ENCODE measurements at regions not wholly inside any gene's neighbourhood (a gene's known extent, or its start where the extent isn't known, plus 50 kb on each side); places are given as distances from the start of the nearest gene placed in this dataset.
A peak's percentile ranks its signal among the peaks of the same experiment; 100 is the strongest.

DNA sequence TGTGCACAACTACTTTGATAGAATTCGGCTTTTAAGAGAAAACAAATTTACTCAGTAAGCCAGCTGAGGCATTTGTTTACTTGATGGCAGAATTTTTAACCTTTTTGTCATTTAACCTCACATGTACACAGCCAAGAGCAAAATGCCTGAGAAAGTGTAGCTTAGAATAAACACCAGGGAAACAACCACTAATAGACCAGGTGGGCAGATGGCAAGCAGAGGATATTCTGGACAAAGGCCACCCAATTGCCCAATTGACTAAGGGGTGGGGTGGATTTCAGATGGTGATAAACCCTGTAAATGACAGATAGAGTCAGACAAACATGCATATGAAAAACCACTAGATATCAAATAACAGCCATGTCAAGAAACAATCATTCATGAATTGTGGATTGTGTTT lies 190.7 kb upstream of the FBXL4 start:
- no peak for DNase-seq (ENCODE audit: low read depth)

DNA sequence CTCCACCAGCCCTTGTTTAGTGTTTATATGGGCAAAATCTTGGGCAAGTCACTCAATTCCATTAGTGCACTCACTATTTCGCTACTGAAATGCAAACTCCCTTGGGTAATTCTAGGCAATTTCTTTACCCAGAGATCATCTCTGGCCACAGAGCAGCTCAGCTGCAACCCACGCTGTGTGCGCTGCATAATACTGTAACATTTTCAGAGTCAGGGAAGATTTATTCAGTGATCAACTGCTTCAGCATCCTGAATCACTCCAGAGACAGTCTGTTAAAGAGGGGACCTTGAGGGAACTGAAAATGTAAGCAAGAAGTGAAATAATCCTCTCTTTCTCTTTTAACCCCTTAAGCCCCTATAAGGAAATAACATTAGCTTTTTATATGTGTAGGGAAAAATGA lies 189.6 kb upstream of the FBXL4 start:
- no peak for DNase-seq (ENCODE audit: low read depth)

DNA sequence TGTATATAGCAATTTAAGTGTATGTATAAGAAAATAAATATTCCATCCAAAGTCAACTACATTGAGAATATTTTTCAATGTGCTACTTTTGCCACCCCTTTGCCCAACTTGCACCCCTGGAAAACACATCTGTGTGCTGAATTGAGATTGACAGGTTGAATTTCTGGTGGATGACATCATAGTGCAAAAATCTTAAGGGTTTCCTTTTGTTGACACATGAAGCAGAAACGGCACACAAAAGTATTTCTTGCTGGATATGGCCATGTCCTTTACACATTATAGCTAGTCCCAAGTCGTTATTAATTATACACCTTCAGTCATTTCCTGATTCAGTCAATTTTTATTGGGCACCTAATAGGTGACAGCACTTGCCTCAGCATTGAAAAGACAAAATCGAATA lies 188.7 kb upstream of the FBXL4 start:
- no peak for DNase-seq (ENCODE audit: low read depth)

DNA sequence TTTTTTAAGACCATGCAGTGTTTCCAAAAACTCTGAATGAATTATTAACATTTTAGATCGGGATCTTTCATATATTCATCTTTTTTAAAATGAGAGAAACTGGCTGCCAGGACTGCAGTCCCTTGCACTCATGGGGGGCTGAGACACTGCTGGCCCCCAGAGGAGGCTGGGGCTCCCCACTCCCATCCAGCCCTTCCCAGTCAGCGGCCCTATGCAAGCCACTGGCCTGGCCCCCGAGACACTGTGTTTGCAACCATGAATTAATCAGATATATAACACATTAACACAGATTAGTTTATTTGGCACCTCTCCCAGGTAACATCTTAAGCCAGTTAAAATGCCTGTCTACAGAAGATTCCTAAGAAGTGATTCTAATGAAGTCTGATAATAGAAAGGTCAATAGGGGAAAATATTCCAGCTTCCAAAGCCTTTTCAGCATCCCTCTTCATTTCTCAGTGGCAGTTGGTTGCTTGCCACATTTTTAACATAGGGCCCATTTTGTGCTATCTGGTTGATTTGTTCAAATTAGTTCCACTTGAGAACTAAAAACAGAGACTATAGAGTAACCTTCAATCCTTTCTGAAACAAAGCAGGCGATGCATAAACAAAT lies 184.4 kb upstream of the FBXL4 start:
- DNase-seq (ENCODE audit: low read depth) = no peak

DNA sequence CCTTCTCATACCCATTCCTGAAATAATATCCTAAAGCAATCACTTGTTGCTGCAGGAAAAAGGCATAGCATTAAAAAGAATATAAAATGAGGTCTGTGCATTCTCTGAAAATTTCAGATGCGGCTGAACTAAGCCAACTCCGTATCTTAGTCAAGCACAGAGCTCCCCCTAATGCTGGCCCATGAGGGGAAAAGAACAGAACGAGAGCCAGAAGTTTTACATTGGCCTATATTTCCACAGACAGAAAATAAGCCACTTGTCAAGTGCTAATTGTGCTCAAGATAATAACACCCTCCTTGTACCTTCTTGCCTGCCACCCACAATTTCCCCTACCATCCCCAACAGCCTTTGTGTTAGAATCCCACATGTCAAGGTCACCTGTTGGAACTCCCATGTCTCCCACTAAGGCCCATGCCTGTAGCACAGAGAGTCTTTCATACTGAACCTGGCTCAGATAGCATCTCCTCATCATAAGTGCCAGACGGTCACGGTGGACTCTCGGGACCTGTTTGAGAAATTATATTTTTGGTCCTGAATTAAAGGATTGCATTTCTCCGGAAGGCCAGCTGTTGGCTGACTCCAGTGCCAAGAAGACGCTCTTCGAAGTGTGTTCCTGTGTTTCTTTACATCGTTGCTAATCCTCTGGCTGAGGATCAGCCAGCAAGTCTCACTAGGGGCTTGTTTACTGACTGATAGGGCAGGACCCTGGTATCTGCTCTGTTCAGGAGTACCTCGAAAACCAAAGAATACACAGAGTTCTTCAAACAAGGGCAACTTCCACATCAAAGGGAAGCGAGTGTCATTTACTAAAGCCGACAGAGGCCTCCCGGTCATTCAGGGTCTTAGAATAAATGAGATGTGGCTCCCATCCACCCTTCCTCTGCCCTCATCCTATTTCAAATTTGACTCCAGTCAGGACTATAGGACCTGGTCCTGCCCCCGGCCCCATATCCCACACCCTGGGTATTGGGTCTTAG lies 183.4 kb upstream of the FBXL4 start:
- no peak for DNase-seq (ENCODE audit: low read depth)

DNA sequence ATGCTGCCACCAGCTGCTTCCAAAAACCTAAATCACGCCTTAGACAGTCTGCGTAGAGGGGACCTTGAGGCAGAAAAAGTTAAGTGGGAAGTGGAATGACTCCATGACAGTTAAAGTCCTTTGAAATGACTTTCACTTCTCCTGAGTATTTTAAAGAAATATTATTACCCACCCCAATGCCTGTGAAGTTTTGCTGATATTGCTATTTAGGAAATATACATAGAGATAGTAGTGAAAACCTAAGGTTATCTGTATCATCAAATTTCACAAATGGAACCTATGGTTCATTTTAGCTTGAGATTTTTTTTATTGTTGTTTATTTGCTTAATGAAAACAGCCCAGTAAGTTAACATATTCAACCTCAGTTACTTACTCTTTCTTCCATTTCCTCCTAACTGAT lies 182.1 kb upstream of the FBXL4 start:
- no peak for DNase-seq (ENCODE audit: low read depth)

DNA sequence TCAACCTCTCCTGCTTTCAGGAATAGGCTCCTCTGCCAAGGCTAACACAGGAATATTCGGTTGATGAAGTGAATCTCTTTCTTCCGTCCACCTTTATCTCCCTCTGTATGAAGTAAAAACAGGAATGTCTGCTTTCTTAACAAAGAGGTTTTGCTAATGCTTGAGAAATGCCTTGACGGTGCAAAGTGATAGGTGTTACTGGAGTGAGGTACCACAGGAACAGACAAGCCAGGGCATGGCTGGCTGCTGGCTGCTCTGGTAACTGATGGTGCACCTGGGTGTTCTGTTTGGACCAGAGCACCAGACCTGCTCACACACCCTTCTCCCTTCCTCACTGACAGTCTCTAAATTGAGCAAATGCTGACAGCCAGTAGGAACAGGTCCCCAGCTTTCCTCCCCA lies 174.0 kb upstream of the FBXL4 start:
- DNase-seq (ENCODE audit: low read depth) = no peak

DNA sequence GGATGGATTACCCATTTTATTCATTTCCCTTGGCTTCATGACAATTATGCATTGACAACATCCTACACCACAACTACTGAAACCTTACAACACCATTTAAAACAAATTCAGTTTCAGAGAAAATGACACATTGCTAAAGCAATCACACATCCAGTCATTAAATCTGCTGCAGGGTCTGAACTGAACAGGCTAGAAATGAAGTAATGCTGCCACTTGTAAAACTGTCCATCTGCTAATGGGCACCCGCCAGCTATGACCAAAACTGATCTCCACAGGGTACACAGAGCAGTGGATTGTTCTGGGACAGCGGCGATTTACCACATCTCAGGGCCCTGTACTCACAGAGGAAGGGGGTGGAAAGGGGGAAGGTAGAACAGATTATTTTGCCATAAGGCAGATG lies 172.9 kb upstream of the FBXL4 start:
- no peak for DNase-seq (ENCODE audit: low read depth)

DNA sequence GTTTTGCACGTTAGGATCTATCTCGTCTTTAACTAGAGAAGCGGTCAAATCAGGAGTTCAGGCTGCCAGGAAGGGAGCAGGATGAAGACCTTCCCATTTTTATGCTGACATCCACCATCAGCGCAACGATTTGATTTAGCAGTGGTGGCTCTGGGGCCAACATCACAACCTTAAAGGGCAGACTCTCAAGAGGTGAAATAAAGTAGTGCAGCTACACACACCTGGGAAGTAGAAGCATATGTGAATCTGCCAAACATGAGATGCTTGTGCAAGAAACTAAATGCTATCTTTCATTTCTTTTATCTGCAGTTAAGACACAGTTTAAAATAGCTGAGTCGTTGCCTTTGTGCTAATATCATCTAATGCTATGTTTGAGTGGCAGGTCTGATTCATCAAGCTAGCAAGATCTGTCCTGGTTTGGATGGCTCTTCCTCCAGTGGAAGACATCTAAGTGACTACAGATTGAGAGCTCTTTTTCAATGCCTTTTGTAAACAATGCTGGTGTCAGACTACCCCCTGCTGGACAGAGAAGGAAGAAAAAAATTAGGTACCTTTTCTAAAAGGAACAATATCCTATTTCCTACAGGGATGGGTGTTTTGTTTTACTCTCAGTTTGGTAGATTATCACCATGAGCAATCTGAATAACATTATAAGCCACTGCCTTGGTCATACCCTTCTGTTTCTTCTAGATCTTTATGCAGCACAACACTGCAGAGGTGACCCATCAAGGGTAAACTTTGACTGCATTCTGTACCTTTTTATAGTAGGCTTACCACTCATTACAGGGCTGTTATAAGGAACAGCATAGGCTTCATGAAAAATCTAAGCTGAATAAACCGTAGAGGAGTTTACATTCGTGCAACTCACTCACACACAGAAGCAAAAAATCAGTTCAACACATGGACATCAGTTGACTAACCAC lies 171.6 kb upstream of the FBXL4 start:
- peak; percentile 8 for DNase-seq (ENCODE audit: low read depth)

DNA sequence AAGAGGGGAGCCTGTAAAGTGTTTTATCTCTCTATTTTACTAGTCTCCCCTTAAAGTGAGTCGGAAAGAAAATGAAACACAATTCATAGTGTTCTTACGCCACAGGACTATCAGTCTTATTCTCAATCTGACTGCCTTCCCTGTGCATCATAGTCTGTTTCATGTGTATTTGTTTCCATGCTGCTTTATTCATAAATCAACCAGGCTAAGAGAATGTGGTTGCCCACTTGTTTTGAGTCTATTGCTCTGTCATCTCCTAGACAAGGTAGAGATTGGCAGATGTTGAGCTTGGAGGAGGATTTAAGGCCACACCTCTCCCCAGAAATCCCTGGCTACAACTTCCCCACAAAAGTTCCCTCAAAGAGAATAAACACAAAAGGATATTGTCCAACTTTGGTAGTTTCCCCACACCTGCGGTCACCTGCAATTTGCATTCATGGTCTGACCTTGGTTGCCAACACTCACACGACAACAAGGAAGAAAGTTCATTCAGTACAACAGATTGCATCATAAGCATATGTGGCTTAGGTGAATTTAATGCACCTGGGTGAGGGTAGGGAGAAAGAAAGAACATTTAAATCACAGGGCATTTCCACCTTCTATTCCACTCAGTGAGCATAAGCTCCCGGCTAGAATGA lies 167.1 kb upstream of the FBXL4 start:
- no peak for DNase-seq (ENCODE audit: low read depth)

DNA sequence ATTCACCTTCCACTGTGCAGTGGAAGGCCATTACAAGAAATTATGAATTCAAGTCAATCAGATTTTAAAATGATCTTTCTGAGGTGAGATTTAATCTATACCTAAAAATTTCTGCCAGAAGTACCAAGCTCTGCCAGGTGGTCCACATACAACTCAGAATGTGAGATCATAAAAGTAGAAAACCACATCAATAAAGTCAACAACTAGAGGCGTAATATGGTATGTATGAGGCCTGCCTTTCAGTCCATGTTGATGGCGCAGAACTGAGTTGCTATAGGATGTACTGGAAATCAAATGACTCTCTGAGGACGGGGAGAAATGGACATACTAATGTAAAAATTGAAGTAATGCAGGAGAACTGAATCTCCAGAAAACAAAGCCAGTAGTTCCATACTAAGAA lies 163.8 kb upstream of the FBXL4 start:
- DNase-seq (ENCODE audit: low read depth) = no peak

DNA sequence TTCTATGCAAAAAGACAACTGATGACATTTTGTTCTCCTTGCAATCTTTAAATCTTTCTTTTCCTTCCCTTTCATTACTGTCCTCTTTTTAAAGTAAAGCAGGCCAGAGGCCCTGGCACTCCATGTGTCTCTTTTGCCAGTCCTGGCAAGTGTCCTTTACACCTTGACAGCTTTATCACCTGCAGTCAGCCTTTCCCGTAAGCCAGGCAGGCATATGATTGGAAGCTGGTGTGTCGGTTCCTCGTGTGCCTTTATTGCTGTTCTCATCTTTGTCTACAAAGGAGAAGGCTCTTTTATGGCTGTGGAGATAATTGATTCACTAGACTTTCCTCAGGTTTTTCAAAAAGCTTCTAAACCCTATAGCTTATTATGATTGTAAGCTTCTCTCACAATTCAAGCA lies 162.3 kb upstream of the FBXL4 start:
- DNase-seq (ENCODE audit: low read depth) = no peak

DNA sequence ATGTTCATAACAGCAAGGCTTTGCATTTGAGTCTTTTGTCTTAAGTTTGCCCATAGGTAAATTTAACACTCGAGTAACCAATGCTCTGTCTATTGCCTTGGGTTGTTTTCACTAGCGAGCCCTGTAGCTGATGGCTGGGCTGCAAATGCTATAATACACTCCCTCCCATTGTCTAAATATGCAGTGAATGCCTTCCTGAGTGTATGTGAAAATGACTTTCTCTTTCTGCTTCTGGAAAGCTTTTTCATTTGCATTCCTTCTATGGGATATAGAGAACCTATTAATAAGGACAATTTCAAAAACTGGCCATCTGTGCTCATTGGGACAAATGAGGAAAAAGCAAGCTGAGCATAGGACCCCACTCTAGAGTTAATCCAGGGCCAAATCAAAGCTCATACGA lies 156.5 kb upstream of the FBXL4 start:
- DNase-seq (ENCODE audit: low read depth) = no peak

DNA sequence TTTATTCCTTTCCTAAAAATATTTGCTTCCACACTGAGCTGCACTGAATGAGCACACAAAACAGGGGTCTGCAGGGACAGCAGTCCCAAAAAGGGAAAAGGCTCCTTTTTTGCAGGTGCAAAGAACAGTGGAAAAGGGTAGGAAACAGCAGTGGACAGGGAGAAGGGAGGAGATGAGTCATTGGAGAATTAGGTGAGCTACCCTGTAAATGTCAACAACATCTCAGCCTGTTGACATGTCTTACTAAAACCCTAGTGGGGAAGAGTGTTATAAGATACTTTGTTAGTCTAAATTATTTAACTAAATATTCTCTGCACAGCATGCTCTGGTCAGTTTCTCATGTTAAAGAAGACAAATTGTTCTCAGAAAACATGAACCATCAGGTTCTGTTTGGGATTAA lies 151.5 kb upstream of the FBXL4 start:
- DNase-seq (ENCODE audit: low read depth) = no peak

DNA sequence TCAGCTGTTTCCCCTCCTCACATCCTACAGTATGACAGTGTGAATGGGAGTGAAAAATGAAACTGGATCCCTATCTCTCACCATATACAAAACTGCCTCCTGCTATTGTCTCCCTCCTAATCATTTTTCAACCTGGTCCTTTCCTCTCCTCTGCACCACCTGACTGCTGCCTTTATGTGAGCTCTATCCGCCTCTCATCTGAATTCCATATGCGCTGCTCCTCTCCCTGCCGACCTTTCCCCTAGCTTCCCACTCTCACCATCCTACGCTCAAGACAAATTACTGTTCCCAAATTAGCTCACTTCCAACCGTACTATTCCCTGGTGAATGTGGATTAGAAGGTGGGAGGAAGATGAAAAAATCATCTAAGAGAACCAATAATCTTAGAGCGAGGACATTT lies 148.4 kb upstream of the FBXL4 start:
- DNase-seq (ENCODE audit: low read depth) = no peak

DNA sequence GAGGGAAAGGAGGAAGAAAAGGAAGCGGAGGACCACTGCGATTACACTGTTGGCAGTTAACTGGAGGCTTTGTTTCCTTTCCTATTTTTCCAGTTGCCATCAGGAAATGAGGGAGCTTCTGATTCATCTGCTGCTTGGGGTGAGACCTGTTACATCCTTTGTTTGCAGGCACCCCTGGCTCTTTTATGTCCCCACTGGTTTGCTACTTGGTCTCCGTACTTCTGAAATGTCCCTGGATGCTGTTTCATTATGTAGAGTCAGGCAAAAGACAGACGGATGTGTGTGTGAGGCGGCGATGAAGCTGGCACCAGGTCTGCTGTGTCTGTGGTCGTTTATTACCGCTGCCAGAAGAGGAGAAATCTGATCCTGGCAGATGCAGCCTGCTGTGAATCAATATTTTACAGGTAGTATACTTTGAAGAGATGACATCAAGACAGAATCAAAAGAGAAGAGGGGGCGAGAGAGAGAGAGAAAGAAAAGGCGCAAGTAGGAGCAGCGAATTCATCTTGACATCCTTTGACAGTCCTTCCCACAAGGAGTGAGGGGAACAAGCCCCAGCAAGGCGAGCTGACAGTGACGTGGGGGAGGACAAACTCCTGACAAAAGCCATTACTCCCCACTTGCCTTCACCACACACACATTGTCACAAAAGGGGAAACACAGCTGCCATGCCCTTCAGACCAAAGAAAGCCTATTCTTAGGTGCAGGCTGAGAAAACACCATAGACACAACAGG lies 145.9 kb upstream of the FBXL4 start:
- DNase-seq (ENCODE audit: low read depth) = no peak

DNA sequence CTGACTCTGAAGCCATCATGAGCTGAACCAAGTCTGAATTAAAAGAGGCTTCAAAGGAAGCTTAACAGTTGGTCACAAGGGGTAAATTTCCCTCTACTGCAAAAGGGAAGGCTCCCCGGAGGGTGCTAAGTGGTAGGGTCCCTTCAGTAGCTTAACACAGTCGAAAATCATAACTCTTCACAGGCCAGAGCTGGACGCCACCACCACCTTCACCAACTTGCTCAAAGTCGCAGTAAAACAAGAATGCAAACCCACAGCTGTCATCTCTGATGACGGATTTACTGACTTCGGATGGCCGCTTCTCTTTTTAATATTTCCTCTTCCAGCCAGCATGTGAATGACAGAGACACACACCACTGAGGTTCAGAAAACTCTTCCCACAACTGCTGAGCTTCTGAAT lies 144.7 kb upstream of the FBXL4 start:
- DNase-seq (ENCODE audit: low read depth) = no peak

DNA sequence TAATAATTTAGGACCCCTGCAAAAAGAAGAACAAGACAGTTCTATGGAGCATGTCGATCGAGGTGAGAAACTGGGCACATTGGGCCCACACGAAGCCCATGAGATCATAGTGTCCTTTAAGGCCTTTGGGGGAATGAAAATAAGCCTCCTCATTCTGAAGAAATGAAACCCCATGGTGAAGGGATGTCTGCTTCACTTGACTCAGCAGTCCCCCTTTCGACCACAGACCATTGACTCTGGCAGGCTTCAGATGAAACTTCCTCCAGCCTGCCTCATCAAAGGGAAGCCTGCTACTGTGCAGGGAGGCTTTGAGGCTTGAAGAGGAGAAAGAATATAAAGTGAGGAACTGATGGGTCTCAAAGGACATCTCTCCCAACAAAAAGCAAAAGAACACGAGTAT lies 144.2 kb upstream of the FBXL4 start:
- no peak for DNase-seq (ENCODE audit: low read depth)

DNA sequence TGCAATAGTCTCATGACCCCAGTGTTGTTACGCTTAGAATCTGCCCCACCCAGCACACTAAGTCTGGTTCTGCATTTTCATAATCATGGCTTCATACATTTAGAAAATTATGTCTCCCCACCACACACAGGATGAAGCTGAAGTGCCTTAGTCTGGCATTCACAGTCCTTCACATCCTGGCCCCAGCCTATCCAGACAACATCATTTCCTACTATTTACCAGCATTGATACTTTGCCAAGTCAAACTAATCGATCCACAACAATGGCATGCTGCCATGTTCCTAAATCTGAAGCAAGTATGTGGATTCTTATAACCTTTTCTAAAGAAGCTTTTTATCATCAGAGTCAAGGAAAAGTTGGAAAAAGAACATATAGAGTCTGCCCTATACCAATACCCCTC lies 132.4 kb upstream of the FBXL4 start:
- DNase-seq (ENCODE audit: low read depth) = no peak

DNA sequence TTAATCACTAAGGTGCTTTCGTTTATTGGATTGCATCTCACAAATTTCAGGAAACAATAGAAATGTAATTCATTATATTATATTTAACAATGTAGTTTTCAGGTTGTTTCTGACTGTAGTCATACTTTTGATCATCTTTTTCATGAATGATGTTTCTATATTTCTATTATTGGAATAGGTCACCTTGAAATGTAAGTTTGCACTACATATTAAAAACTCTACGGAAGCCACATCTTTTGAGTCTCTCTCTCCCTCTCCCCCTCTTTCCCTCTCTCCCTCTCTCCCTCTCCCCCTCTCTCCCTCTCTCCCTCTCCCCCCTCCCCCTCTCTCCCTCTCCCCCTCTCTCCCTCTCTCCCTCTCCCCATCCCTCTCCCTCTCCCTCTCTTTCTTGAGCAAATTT lies 131.3 kb upstream of the FBXL4 start:
- DNase-seq (ENCODE audit: low read depth) = no peak

DNA sequence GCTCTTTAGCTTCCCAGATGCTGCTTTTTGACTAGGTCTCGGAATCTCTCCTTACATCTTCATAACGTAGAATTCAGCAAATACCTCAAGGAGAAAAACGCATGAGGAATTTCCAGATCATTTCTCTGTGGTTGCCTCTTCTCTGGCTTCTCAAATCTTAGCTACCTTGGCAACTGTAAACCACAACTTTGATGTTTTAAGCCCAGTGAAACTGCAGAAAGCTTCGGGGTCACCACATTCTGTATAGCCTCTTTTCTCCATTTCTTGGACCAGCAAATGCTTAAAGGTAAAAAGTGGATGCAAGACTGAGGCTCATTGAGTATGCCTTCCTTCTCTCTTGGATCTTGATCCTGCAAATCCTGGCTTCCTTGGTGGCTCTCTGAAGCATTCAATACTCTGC lies 125.5 kb upstream of the FBXL4 start:
- no peak for DNase-seq (ENCODE audit: low read depth)

DNA sequence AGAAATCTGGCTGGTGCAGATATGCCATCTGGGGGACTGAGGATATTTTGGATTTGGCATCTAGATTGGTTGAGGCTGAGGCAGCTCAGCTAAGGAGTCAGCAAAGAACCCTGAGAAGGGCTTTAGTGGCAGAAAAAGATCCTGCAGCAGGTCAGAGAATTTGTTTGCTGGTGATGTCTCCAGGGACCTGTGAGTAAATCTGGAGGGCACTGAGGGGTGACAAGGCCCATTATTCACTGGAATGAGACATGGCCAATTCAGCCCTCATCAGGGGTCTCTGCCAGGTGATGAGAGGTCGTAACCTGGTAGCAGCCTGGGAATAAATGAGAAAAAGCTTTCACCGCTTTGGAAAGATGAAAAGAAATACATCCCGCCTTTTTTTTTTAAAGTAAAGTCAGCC lies 118.3 kb upstream of the FBXL4 start:
- no peak for DNase-seq (ENCODE audit: low read depth)

Data from non-pigmented ciliary epithelial cell (primary cell).